Stimulated activated CD4-positive, alpha-beta T cell treated with anti-CD3 and anti-CD28 coated beads, Interleukin-4, amount 100 ng/mL, for 48 hours (primary cell): ENCODE measurements at regions not wholly inside any gene's neighbourhood (a gene's known extent, or its start where the extent isn't known, plus 50 kb on each side); places are given as distances from the start of the nearest gene placed in this dataset.
A peak's percentile ranks its signal among the peaks of the same experiment; 100 is the strongest.

Experiments used
- DNase-seq, 2 donors: peaks; one replicate each; pipeline ENCODE4 v3.0.0-alpha.2; 2020; ENCODE audit warnings: low read depth in 2 of 2

GRCh38 chr3:171956181-171956683, 83.1 kb upstream of the FNDC3B start:
- DNase-seq = no peak

GRCh38 chr3:171956705-171957104, 82.7 kb upstream of the FNDC3B start:
- DNase-seq = no peak

GRCh38 chr3:171959532-171960089, 79.8 kb upstream of the FNDC3B start:
- peak in 1 of 2 donors; percentile 6 for DNase-seq

- no peak for DNase-seq
Observed at GRCh38 chr3:171960159-171960558, 79.2 kb upstream of the FNDC3B start.

GRCh38 chr3:171962137-171962720, 77.1 kb upstream of the FNDC3B start:
- no peak for DNase-seq

GRCh38 chr3:171963546-171963945, 75.8 kb upstream of the FNDC3B start:
- no peak for DNase-seq

- no peak for DNase-seq
Observed at GRCh38 chr3:171965067-171965712, 74.2 kb upstream of the FNDC3B start.

- DNase-seq = no peak
Observed at GRCh38 chr3:171966533-171967136, 72.7 kb upstream of the FNDC3B start.

- no peak for DNase-seq
Observed at GRCh38 chr3:171967137-171967783, 72.1 kb upstream of the FNDC3B start.

- DNase-seq = no peak
Observed at GRCh38 chr3:171967932-171968678, 71.3 kb upstream of the FNDC3B start.

- DNase-seq = no peak
Observed at GRCh38 chr3:171970301-171970788, 69.0 kb upstream of the FNDC3B start.

GRCh38 chr3:171971919-171972514, 67.4 kb upstream of the FNDC3B start:
- DNase-seq = no peak

- no peak for DNase-seq
Observed at GRCh38 chr3:171972871-171973348, 66.5 kb upstream of the FNDC3B start.

GRCh38 chr3:171974986-171975837, 64.2 kb upstream of the FNDC3B start:
- no peak for DNase-seq

- no peak for DNase-seq
Observed at GRCh38 chr3:171976526-171976925, 62.9 kb upstream of the FNDC3B start.

GRCh38 chr3:171977441-171977840, 61.9 kb upstream of the FNDC3B start:
- no peak for DNase-seq

GRCh38 chr3:171977860-171978259, 61.5 kb upstream of the FNDC3B start:
- no peak for DNase-seq

GRCh38 chr3:171978390-171978789, 61.0 kb upstream of the FNDC3B start:
- DNase-seq = no peak

GRCh38 chr3:171979081-171979480, 60.3 kb upstream of the FNDC3B start:
- no peak for DNase-seq
